ENCODE measurements at regions not wholly inside any gene's neighbourhood (a gene's known extent, or its start where the extent isn't known, plus 50 kb on each side); places are given as distances from the start of the nearest gene placed in this dataset.

- TF ChIP-seq CTCF (IDR thresholded peaks at IDR 0.05), result no peak
- TF ChIP-seq POLR2AphosphoS5 (IDR thresholded peaks at IDR 0.05), result no peak
Measured at GRCh38 chr6:163974322-163974721, 559.8 kb downstream of the QKI start.
